GM19468 (cell line): ENCODE measurements at regions not wholly inside any gene's neighbourhood (a gene's known extent, or its start where the extent isn't known, plus 50 kb on each side); places are given as distances from the start of the nearest gene placed in this dataset.
"Not testable (repeated sequence)": the region's sequence is repeated elsewhere in the genome, so short reads cannot be mapped to it uniquely, and the experiment has no call there.

Experiments
- ATAC-seq: cut with Tn5 transposase; IDR thresholded peaks from one replicate; pipeline ENCODE4 v1.9.1; 2021; ENCODE audit warnings: mild to moderate bottlenecking, moderate library complexity, moderate number of reproducible peaks; ENCODE audit not compliant: unreplicated experiment; ENCODE audit errors: extremely low read depth

- not testable (repeated sequence) for ATAC-seq
Observed at GRCh38 chr4:131610517-131610916, 1538.6 kb upstream of the PCDH10 start.

GRCh38 chr4:131613086-131613823 is 1535.8 kb upstream of the PCDH10 start:
- no peak for ATAC-seq

GRCh38 chr4:131613824-131614216 is 1535.3 kb upstream of the PCDH10 start:
- no peak for ATAC-seq

GRCh38 chr4:131632877-131633276 is 1516.2 kb upstream of the PCDH10 start:
- ATAC-seq: no peak

GRCh38 chr4:131635191-131635590 is 1513.9 kb upstream of the PCDH10 start:
- ATAC-seq: no peak

GRCh38 chr4:131638781-131639180 is 1510.3 kb upstream of the PCDH10 start:
- ATAC-seq: no peak

GRCh38 chr4:131644619-131645018 is 1504.5 kb upstream of the PCDH10 start:
- ATAC-seq: no peak

- ATAC-seq: no peak
Observed at GRCh38 chr4:131649227-131649626, 1499.9 kb upstream of the PCDH10 start.

GRCh38 chr4:131650951-131651350 is 1498.1 kb upstream of the PCDH10 start:
- no peak for ATAC-seq

GRCh38 chr4:131683314-131683713 is 1465.8 kb upstream of the PCDH10 start:
- ATAC-seq: not testable (repeated sequence)

- ATAC-seq: no peak
Observed at GRCh38 chr4:131721883-131722282, 1427.2 kb upstream of the PCDH10 start.

- ATAC-seq: not testable (repeated sequence)
Observed at GRCh38 chr4:131723069-131723468, 1426.0 kb upstream of the PCDH10 start.

GRCh38 chr4:131724847-131725246 is 1424.2 kb upstream of the PCDH10 start:
- not testable (repeated sequence) for ATAC-seq

- not testable (repeated sequence) for ATAC-seq
Observed at GRCh38 chr4:131725521-131725920, 1423.6 kb upstream of the PCDH10 start.

- not testable (repeated sequence) for ATAC-seq
Observed at GRCh38 chr4:131726940-131727339, 1422.2 kb upstream of the PCDH10 start.

GRCh38 chr4:131727418-131727817 is 1421.7 kb upstream of the PCDH10 start:
- not testable (repeated sequence) for ATAC-seq

GRCh38 chr4:131729205-131729604 is 1419.9 kb upstream of the PCDH10 start:
- not testable (repeated sequence) for ATAC-seq

- ATAC-seq: not testable (repeated sequence)
Observed at GRCh38 chr4:131729716-131730398, 1419.2 kb upstream of the PCDH10 start.

GRCh38 chr4:131730574-131730973 is 1418.5 kb upstream of the PCDH10 start:
- ATAC-seq: not testable (repeated sequence)

- not testable (repeated sequence) for ATAC-seq
Observed at GRCh38 chr4:131732034-131732630, 1417.0 kb upstream of the PCDH10 start.

- not testable (repeated sequence) for ATAC-seq
Observed at GRCh38 chr4:131734321-131734720, 1414.8 kb upstream of the PCDH10 start.
